ENCODE measurements at regions not wholly inside any gene's neighbourhood (a gene's known extent, or its start where the extent isn't known, plus 50 kb on each side); places are given as distances from the start of the nearest gene placed in this dataset.

DNA sequence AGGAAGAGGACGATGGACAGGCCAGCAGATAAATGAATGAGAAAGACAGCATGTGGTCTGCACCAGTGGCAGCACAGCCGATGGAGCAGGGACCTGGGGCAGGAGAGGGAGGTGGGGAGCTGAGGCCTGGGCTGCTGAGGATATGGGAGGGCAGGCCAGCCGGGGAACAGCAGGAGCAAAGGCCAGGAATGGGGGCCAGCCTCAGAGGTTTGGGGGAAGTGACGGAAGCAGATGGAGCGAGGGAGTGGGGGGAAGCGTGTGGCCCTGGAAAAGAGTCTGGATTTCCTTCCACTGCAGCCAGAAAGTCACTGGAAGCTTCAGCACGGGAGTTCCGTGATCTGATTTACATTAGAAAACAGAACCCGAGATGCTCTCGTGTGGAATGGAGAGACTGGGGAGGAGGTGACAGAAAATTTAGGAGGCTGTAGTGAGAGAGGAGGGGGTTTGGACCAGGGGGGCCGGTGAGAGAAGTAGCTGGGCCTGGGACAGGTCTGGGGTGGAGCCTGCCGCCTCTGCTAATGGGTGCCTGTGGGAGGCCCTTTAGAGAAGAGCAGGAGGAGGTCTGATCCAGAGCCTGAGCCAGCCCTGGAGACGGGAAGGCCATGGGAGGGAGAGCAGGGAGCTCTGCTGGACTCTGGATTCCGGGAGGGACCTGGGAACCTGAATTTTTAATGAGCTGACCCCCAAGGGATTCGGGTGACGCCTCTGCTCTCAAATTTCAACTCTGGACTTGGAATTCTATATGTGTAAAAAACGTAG lies 65.4 kb downstream of the TSPAN17 start:
- H3K27me3 ChIP-seq (ENCODE audit: control insufficient read depth in 2 of 2, insufficient read depth in 2 of 2, low read length in 2 of 2), result peaks cover 0 to 18% of the 10 kb centered on the region in 2 experiments
- ChIA-PET POLR2A (no interaction called here), CTCF (no interaction called here)
- no peak overlapping the region for H3K9ac ChIP-seq (replicated peaks; ENCODE audit: extremely low read depth, insufficient read depth, low read length)
- H3K9me1 ChIP-seq (replicated peaks; ENCODE audit: control insufficient read depth, extremely low read depth, insufficient read depth, low read length), result no peaks in the 10 kb centered on the region
- FAIRE-seq, result no peak
- H3K4me1 ChIP-seq (ENCODE audit: control insufficient read depth, extremely low read depth, insufficient read depth, low read length), result no peaks in the 10 kb centered on the region
- no peaks in the 10 kb centered on the region for H4K20me1 ChIP-seq (replicated peaks; ENCODE audit: control insufficient read depth, extremely low read depth, insufficient read depth, low read length)
- no peaks in the 10 kb centered on the region for H3K79me2 ChIP-seq (ENCODE audit: control insufficient read depth, insufficient read depth, low read length)
- no peaks in the 10 kb centered on the region for H3K36me3 ChIP-seq (ENCODE audit: control insufficient read depth in 2 of 2, extremely low read depth in 1 of 2, insufficient read depth in 2 of 2, low read length in 2 of 2)
- H3K4me3 ChIP-seq (replicated peaks in 1 of 3; ENCODE audit: insufficient read depth in 1 of 3, low read depth in 1 of 3, low read length in 3 of 3), result no peak overlapping the region
- no peak for TF ChIP-seq FOS (IDR thresholded peaks at IDR 0.05; ENCODE audit: borderline replicate concordance, insufficient read depth, low read length)
- no peak for TF ChIP-seq JUN (IDR thresholded peaks at IDR 0.05; ENCODE audit: borderline replicate concordance, insufficient read depth, insufficient read length, low read depth)
- TF ChIP-seq, protein P1, sequence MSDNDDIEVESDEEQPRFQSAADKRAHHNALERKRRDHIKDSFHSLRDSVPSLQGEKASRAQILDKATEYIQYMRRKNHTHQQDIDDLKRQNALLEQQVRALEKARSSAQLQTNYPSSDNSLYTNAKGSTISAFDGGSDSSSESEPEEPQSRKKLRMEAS (IDR thresholded peaks at IDR 0.05; ENCODE audit: insufficient read depth, insufficient read length), result no peak
- no peak for TF ChIP-seq POLR2AphosphoS5 (IDR thresholded peaks at IDR 0.05; ENCODE audit: insufficient read depth, low read depth, low read length)
- TF ChIP-seq MYC (IDR thresholded peaks at IDR 0.05; ENCODE audit: low read depth, low read length), result no peak
- TF ChIP-seq GATA2 (IDR thresholded peaks at IDR 0.05; ENCODE audit: insufficient read depth, insufficient read length, low read depth, low read length), result no peak
- no peak for TF ChIP-seq POLR2A (IDR thresholded peaks at IDR 0.05; ENCODE audit: low read depth, low read length)
- no peak for TF ChIP-seq EZH2 (IDR thresholded peaks at IDR 0.05; ENCODE audit: borderline replicate concordance, low read depth, low read length, severe bottlenecking)
- TF ChIP-seq, protein P2, sequence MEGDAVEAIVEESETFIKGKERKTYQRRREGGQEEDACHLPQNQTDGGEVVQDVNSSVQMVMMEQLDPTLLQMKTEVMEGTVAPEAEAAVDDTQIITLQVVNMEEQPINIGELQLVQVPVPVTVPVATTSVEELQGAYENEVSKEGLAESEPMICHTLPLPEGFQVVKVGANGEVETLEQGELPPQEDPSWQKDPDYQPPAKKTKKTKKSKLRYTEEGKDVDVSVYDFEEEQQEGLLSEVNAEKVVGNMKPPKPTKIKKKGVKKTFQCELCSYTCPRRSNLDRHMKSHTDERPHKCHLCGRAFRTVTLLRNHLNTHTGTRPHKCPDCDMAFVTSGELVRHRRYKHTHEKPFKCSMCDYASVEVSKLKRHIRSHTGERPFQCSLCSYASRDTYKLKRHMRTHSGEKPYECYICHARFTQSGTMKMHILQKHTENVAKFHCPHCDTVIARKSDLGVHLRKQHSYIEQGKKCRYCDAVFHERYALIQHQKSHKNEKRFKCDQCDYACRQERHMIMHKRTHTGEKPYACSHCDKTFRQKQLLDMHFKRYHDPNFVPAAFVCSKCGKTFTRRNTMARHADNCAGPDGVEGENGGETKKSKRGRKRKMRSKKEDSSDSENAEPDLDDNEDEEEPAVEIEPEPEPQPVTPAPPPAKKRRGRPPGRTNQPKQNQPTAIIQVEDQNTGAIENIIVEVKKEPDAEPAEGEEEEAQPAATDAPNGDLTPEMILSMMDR (IDR thresholded peaks at IDR 0.05; ENCODE audit: extremely low read depth in 1 of 2, insufficient read depth in 1 of 2, low read depth in 1 of 2, low read length in 2 of 2), result no peak
- H3K27ac ChIP-seq (ENCODE audit: insufficient read depth, low read depth, low read length), result no peak overlapping the region
- intact Hi-C loops (cut with micrococcal nuclease) (no loop called here), dilution Hi-C loops (cut with MboI; ENCODE audit: extremely low pct_ligation_motif_present, low sequenced_read_pairs) (no loop called here)
- BruUV-seq (replicated peaks), result no TSS peak
- no peak overlapping the region for H2AFZ ChIP-seq (ENCODE audit: low read depth, low read length)
- no peak overlapping the region for H3K4me2 ChIP-seq (ENCODE audit: insufficient read depth, low read length)
- no peak for DNase-seq (ENCODE audit: low read depth, low spot score)
- no peaks in the 10 kb centered on the region for H3K9me3 ChIP-seq (replicated peaks; ENCODE audit: control insufficient read depth, insufficient read depth, low read length)

Measured in endothelial cell of umbilical vein (primary cell).